OCI-LY3 (cell line): ENCODE measurements at regions not wholly inside any gene's neighbourhood (a gene's known extent, or its start where the extent isn't known, plus 50 kb on each side); places are given as distances from the start of the nearest gene placed in this dataset.
"Not testable (repeated sequence)": the region's sequence is repeated elsewhere in the genome, so short reads cannot be mapped to it uniquely, and the experiment has no call there.

Source experiments
- H2AFZ ChIP-seq: fragments of 200-600, 300-600 bp; shearing (Covaris generic); 2 replicates; pipeline ENCODE4 v1.6.0; 2014; ENCODE audit warnings: antibody characterized with exemption, low read depth, low read length
- H3K27ac ChIP-seq: fragments of 200-600, 300-600 bp; sonication (generic); 2 replicates; pipeline ENCODE4 v1.5.1; 2014; ENCODE audit warnings: mild to moderate bottlenecking, low read length, moderate library complexity, mixed read lengths
- H3K27me3 ChIP-seq: fragments of 200-600, 300-600 bp; sonication (generic); 2 replicates; pipeline ENCODE4 v1.6.1; 2014; ENCODE audit warnings: low read depth, low read length, mixed read lengths
- H3K36me3 ChIP-seq: fragments of 200-600, 300-600 bp; sonication (generic); replicated peaks from 2 replicates; pipeline ENCODE3; 2014; ENCODE audit warnings: low read depth, low read length, mixed read lengths
- H3K4me1 ChIP-seq: fragments of 300-600, 200-600 bp; sonication (generic); 2 replicates; pipeline ENCODE4 v1.6.1; 2014; ENCODE audit warnings: low read length, mixed read lengths
- H3K4me2 ChIP-seq: fragments of 200-600, 300-600 bp; sonication (generic); 2 replicates; pipeline ENCODE4 v1.6.1; 2014; ENCODE audit warnings: low read length, mixed read lengths
- H3K4me3 ChIP-seq: fragments of 300-600, 200-600 bp; sonication (generic); 2 replicates; pipeline ENCODE4 v1.5.1; 2014; ENCODE audit warnings: antibody characterized with exemption, mild to moderate bottlenecking, low read length, moderate library complexity
- H3K79me2 ChIP-seq: fragments of 300-600, 200-600 bp; shearing (Covaris generic); 2 replicates; pipeline ENCODE4 v1.6.1; 2014; ENCODE audit warnings: mild to moderate bottlenecking, low read length, mixed read lengths
- H3K9ac ChIP-seq: fragments of 300-600, 200-600 bp; shearing (Covaris generic); 2 replicates; pipeline ENCODE4 v1.6.0; 2014; ENCODE audit warnings: mild to moderate bottlenecking, low read length, moderate library complexity
- H3K9me3 ChIP-seq: fragments of 200-600, 300-600 bp; shearing (Covaris generic); 2 replicates; pipeline ENCODE4 v1.6.1; 2014; ENCODE audit warnings: low read length, mixed read lengths; ENCODE audit not compliant: insufficient read depth
- H4K20me1 ChIP-seq: fragments of 200-600, 300-600 bp; sonication (generic); 2 replicates; pipeline ENCODE4 v1.6.1; 2016; ENCODE audit warnings: low read length, mixed read lengths; ENCODE audit not compliant: insufficient read depth
- CTCF ChIP-seq: fragments of 200-600, 300-600 bp; sonication (generic); IDR thresholded peaks from 2 replicates; pipeline ENCODE4 v1.5.1; 2014; ENCODE audit warnings: antibody characterized with exemption, low read length, low read depth
- EZH2phosphoT487 ChIP-seq: fragments of 200-600 bp; shearing (Covaris generic); IDR thresholded peaks from 2 replicates; pipeline ENCODE4 v1.6.1; 2018; ENCODE audit warnings: antibody characterized with exemption, mixed run types, low read depth

- Histone ChIP-seq H3K36me3 (no peaks in the 10 kb centered on the region), H4K20me1 (no peaks in the 10 kb centered on the region), H3K4me3 (no peak overlapping the region), H3K4me2 (no peak overlapping the region), H2AFZ (no peak overlapping the region), H3K4me1 (no peaks in the 10 kb centered on the region), H3K9ac (no peak overlapping the region), H3K27ac (no peak overlapping the region), H3K79me2 (no peaks in the 10 kb centered on the region), H3K9me3 (no peaks in the 10 kb centered on the region), H3K27me3 (peaks cover 5% of the 10 kb centered on the region; the same call in 1 of the 2 replicates)
- no peak for TF ChIP-seq EZH2phosphoT487
- TF ChIP-seq CTCF, result no peak
Observed at GRCh38 chr4:169898095-169898494, 128.1 kb downstream of the MFAP3L start.

DNA sequence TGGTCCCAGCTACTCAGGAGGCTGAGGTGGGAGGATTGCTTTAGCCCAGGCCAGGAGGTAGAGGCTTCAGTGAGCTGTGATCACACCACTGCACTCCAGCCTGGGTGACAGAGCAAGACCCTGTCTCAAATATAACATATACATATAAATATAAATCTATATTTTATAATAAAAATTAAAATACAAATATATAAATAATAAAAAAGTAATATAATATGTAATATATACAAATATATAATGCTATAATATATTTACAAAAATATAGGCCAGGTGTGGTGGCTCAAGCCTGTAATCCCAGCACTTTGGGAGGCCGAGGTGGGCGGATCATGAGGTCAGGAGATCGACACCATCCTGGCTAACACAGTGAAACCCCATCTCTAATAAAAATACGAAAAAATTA, 131.4 kb downstream of the MFAP3L start:
- not testable (repeated sequence) for H3K4me3 ChIP-seq, H3K36me3 ChIP-seq, H2AFZ ChIP-seq, H3K79me2 ChIP-seq, H3K9ac ChIP-seq, H3K27ac ChIP-seq, H4K20me1 ChIP-seq, H3K4me2 ChIP-seq, H3K27me3 ChIP-seq, H3K4me1 ChIP-seq, H3K9me3 ChIP-seq

- H4K20me1 ChIP-seq, result no peaks in the 10 kb centered on the region
- H3K36me3 ChIP-seq, result no peaks in the 10 kb centered on the region
- no peak overlapping the region for H2AFZ ChIP-seq
- H3K9ac ChIP-seq, result no peak overlapping the region
- H3K9me3 ChIP-seq, result no peaks in the 10 kb centered on the region
- H3K4me3 ChIP-seq, result no peak overlapping the region
- no peaks in the 10 kb centered on the region for H3K79me2 ChIP-seq
- no peaks in the 10 kb centered on the region for H3K27me3 ChIP-seq
- H3K4me1 ChIP-seq, result no peaks in the 10 kb centered on the region
- H3K27ac ChIP-seq, result no peak overlapping the region
- TF ChIP-seq CTCF (no peak), EZH2phosphoT487 (no peak)
- H3K4me2 ChIP-seq, result no peak overlapping the region
Observed at GRCh38 chr4:169885893-169886292, 128.1 kb upstream of the HPF1 start.

- H3K79me2 ChIP-seq, result no peaks in the 10 kb centered on the region
Observed at GRCh38 chr4:169881769-169882168, 124.0 kb upstream of the HPF1 start.

More at GRCh38 chr4:169881769-169882168, 124.0 kb upstream of the HPF1 start:
- no peak overlapping the region for H3K27ac ChIP-seq
- H3K9ac ChIP-seq, result no peak overlapping the region
- no peak overlapping the region for H3K4me2 ChIP-seq
- no peaks in the 10 kb centered on the region for H3K27me3 ChIP-seq
- no peaks in the 10 kb centered on the region for H3K9me3 ChIP-seq
- no peaks in the 10 kb centered on the region for H4K20me1 ChIP-seq
- TF ChIP-seq CTCF, result no peak
- TF ChIP-seq EZH2phosphoT487, result no peak
- no peak overlapping the region for H3K4me3 ChIP-seq
- no peak overlapping the region for H2AFZ ChIP-seq
- no peaks in the 10 kb centered on the region for H3K4me1 ChIP-seq
- no peaks in the 10 kb centered on the region for H3K36me3 ChIP-seq
